Loucy (cell line): ENCODE measurements at regions not wholly inside any gene's neighbourhood (a gene's known extent, or its start where the extent isn't known, plus 50 kb on each side); places are given as distances from the start of the nearest gene placed in this dataset.

Source experiments
- H2AFZ ChIP-seq: fragments of 200-600 bp; sonication (generic); 2 replicates; pipeline ENCODE4 v1.6.0; 2016; ENCODE audit warnings: antibody characterized with exemption, mild to moderate bottlenecking, low read length, moderate library complexity
- H3F3A ChIP-seq: fragments of 200-600 bp; 2 replicates; pipeline ENCODE4 v1.6.0; 2016; ENCODE audit warnings: antibody characterized with exemption, low read depth, mild to moderate bottlenecking
- H3K27me3 ChIP-seq: fragments of 200-600 bp; sonication (generic); 2 replicates; pipeline ENCODE4 v1.6.1; 2014; ENCODE audit warnings: low read length, mild to moderate bottlenecking; ENCODE audit not compliant: insufficient read depth, poor library complexity, severe bottlenecking
- H3K36me3 ChIP-seq: fragments of 200-600 bp; sonication (generic); 2 replicates; pipeline ENCODE4 v1.6.1; 2016; ENCODE audit warnings: low read length; ENCODE audit not compliant: insufficient read depth
- H3K4me1 ChIP-seq: fragments of 200-600 bp; sonication (generic); 2 replicates; pipeline ENCODE4 v1.5.1; 2014; ENCODE audit warnings: low read length, mild to moderate bottlenecking; ENCODE audit not compliant: insufficient read depth, poor library complexity, severe bottlenecking
- H3K4me2 ChIP-seq: fragments of 200-600 bp; sonication (generic); 2 replicates; pipeline ENCODE4 v1.6.0; 2014; ENCODE audit warnings: antibody characterized with exemption, low read length, low read depth, mild to moderate bottlenecking; ENCODE audit not compliant: poor library complexity, severe bottlenecking
- H3K4me3 ChIP-seq: fragments of 200-600 bp; sonication (generic); 2 replicates; pipeline ENCODE4 v1.5.1; 2014; ENCODE audit warnings: low read length, mild to moderate bottlenecking, mixed read lengths; ENCODE audit not compliant: poor library complexity, severe bottlenecking
- H3K79me2 ChIP-seq: fragments of 200-600 bp; sonication (generic); 2 replicates; pipeline ENCODE4 v1.6.1; 2014; ENCODE audit warnings: low read length; ENCODE audit not compliant: insufficient read depth
- H3K9ac ChIP-seq: fragments of 200-600 bp; sonication (generic); 2 replicates; pipeline ENCODE4 v1.6.0; 2014; ENCODE audit warnings: mild to moderate bottlenecking, low read depth, low read length, moderate library complexity; ENCODE audit not compliant: poor library complexity, severe bottlenecking
- H3K9me2 ChIP-seq: fragments of 200-600 bp; sonication (generic); replicated peaks from 2 replicates; pipeline ENCODE4 v1.6.1; 2016; ENCODE audit warnings: low read depth, low read length, mixed read lengths
- H3K9me3 ChIP-seq: fragments of 200-600 bp; sonication (generic); 2 replicates; pipeline ENCODE4 v1.6.1; 2014; ENCODE audit warnings: mild to moderate bottlenecking, antibody characterized with exemption, low read length, low read depth; ENCODE audit not compliant: insufficient read depth
- H4K20me1 ChIP-seq: fragments of 200-600 bp; sonication (generic); 2 replicates; pipeline ENCODE4 v1.6.0; 2014; ENCODE audit warnings: antibody characterized with exemption, low read length, mild to moderate bottlenecking; ENCODE audit not compliant: insufficient read depth, poor library complexity, severe bottlenecking
- CTCF ChIP-seq: fragments of 200-600 bp; sonication (generic); conservative IDR thresholded peaks from 2 replicates; pipeline ENCODE4 v1.5.1; 2014; ENCODE audit warnings: mild to moderate bottlenecking, antibody characterized with exemption, low read length
- EZH2phosphoT487 ChIP-seq: fragments of 200-600 bp; IDR thresholded peaks from 2 replicates; pipeline ENCODE4 v1.6.1; 2018; ENCODE audit warnings: antibody characterized with exemption, mild to moderate bottlenecking, moderate library complexity, borderline replicate concordance

- H3K9me2 ChIP-seq = no peaks in the 10 kb centered on the region
- H3K79me2 ChIP-seq = peaks cover 96% of the 10 kb centered on the region
- peaks cover 74% of the 10 kb centered on the region for H4K20me1 ChIP-seq
- no peaks in the 10 kb centered on the region; the same call in 1 of the 2 replicates for H3K36me3 ChIP-seq
- TF ChIP-seq EZH2phosphoT487 = no peak
- TF ChIP-seq CTCF = no peak
- H3K27me3 ChIP-seq = no peaks in the 10 kb centered on the region
- H2AFZ ChIP-seq = no peak overlapping the region
- no peak overlapping the region for H3K4me2 ChIP-seq
- no peak overlapping the region for H3K9ac ChIP-seq
- no peaks in the 10 kb centered on the region for H3K9me3 ChIP-seq
- H3K4me1 ChIP-seq = peaks cover 12% of the 10 kb centered on the region
- H3K4me3 ChIP-seq = no peak overlapping the region
- H3F3A ChIP-seq = no peaks in the 10 kb centered on the region
Observed at GRCh38 chr9:110078604-110079003, 129.4 kb downstream of the C9orf152 start.

- peaks cover 12% of the 10 kb centered on the region for H3K4me1 ChIP-seq
- H3K36me3 ChIP-seq = no peaks in the 10 kb centered on the region; the same call in 1 of the 2 replicates
- no peak overlapping the region for H3K9ac ChIP-seq
- no peaks in the 10 kb centered on the region for H3F3A ChIP-seq
- H4K20me1 ChIP-seq = peaks cover 60% of the 10 kb centered on the region
- no peaks in the 10 kb centered on the region for H3K9me3 ChIP-seq
- H3K4me3 ChIP-seq = no peak overlapping the region
- no peak for TF ChIP-seq EZH2phosphoT487
- no peak overlapping the region for H3K4me2 ChIP-seq
- H3K9me2 ChIP-seq = no peaks in the 10 kb centered on the region
- no peaks in the 10 kb centered on the region for H3K27me3 ChIP-seq
- peaks cover 100% of the 10 kb centered on the region for H3K79me2 ChIP-seq
- H2AFZ ChIP-seq = no peak overlapping the region
Observed at GRCh38 chr9:110081395-110081794, 126.6 kb downstream of the C9orf152 start.

GRCh38 chr9:110083866-110084265, 124.1 kb downstream of the C9orf152 start:
- Histone ChIP-seq H3K27me3 (no peaks in the 10 kb centered on the region), H4K20me1 (peaks cover 48% of the 10 kb centered on the region), H3K4me3 (no peak overlapping the region), H3K4me2 (no peak overlapping the region), H3F3A (no peaks in the 10 kb centered on the region), H3K79me2 (peaks cover 100% of the 10 kb centered on the region), H3K4me1 (peaks cover 12% of the 10 kb centered on the region), H3K36me3 (no peaks in the 10 kb centered on the region), H3K9me2 (no peaks in the 10 kb centered on the region), H2AFZ (no peak overlapping the region), H3K9ac (no peak overlapping the region), H3K9me3 (no peaks in the 10 kb centered on the region)
- TF ChIP-seq EZH2phosphoT487 (no peak), CTCF (no peak)

- Histone ChIP-seq H2AFZ (no peak overlapping the region), H3K9ac (no peak overlapping the region), H3K4me1 (peaks cover 4% of the 10 kb centered on the region), H3K9me3 (no peaks in the 10 kb centered on the region), H3F3A (no peaks in the 10 kb centered on the region), H3K36me3 (no peaks in the 10 kb centered on the region), H4K20me1 (peaks cover 53% of the 10 kb centered on the region), H3K27me3 (no peaks in the 10 kb centered on the region), H3K4me3 (no peak overlapping the region), H3K9me2 (no peaks in the 10 kb centered on the region), H3K4me2 (no peak overlapping the region), H3K79me2 (peaks cover 98% of the 10 kb centered on the region)
- no peak for TF ChIP-seq EZH2phosphoT487
Observed at GRCh38 chr9:110086537-110086936, 121.4 kb downstream of the C9orf152 start.
